GM18951 (cell line): ENCODE measurements at regions not wholly inside any gene's neighbourhood (a gene's known extent, or its start where the extent isn't known, plus 50 kb on each side); places are given as distances from the start of the nearest gene placed in this dataset.

Source experiments
- POLR2A ChIP-seq: IDR thresholded peaks from 4 replicates; pipeline ENCODE4 v1.6.1; 2011; ENCODE audit warnings: mild to moderate bottlenecking; ENCODE audit not compliant: insufficient read length, insufficient read depth; ENCODE audit errors: extremely low read depth
- in situ Hi-C: fragments of 300-500 bp; cut with MboI; formaldehyde crosslinking; loops from one replicate; pipeline ENCODE4 v1.12.0; 2022; ENCODE audit warnings: low sequenced_read_pairs, mixed read lengths, inconsistent platforms; ENCODE audit not compliant: unreplicated experiment

DNA sequence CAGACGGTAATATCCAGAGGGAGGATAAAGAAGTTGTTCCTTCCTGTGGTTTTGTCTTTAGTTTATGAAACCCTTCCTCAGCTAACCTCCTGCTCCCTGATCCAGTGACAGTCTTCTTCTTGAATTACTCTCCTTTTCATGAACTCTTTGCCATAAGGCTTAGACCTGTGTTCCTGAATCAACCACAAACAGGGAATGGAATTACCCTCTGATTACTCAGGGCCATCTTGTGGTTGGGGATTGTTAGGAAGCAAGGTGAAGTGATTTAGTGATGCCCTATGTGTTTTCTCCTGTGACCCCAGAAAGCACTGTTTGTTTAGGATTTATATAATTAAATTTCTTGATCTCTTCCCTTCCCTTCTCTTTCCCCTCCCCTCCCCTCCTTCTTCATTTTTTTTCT, 409.1 kb downstream of the TAF11L14 start:
- no peak for TF ChIP-seq POLR2A
- in situ Hi-C loops = no loop called here

DNA sequence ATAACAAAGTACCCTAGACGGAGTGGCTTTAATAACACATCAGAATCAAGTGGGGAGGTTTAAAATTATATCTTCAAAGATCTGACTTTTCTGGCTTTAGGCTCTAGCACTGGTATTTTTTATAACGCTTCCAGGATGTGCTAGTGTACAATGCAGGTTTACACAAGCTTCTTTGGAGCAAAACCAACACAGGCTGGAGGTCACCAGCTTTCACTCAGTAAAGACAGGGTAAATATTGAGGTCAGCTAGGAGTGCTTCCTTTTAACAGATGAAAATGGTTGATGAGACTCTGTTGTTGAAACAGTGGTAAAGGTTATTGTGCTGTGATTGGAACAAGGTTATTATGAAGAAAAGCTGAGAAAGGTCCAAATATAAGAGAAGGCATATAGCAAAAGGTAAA, 414.2 kb downstream of the TAF11L14 start:
- TF ChIP-seq POLR2A = no peak
- in situ Hi-C loops = no loop called here

DNA sequence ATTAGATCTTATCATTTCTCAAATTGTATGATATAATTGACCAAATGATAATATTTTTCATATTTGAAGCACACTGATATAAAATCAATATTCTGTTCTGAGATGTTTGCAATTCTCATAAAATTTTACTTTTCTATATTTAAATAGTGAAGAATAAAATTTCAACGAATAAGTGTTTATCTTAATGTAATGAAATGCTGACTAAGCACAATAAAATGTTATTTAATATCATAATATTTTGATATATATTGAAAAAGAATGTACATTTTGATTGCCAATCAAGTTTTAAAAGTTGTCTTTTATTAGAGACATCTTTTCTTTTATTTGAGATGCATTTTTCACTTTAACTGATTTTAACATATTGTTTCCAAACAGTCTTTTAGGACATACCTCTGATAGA, 416.1 kb downstream of the TAF11L14 start:
- in situ Hi-C loops = no loop called here
- no peak for TF ChIP-seq POLR2A

DNA sequence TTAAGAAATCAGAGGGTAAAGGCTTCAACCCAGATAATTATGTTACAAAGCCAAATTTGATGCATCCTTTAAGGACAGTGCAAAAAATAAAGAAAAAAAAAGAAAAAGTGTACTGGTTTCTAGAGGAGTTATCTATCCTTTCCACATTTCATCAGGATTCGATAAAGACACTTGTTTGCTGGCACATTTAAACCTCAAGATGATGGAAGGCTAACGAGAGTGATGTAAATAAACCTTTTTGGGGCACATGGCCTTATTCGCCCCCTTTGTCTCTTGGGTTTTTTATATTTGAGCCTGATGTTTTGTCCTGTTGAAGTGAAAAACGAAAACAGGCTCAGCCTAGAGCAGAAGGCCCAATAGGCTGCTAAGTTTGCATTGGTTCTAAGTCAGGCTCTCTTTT, 416.5 kb downstream of the TAF11L14 start:
- TF ChIP-seq POLR2A = no peak

DNA sequence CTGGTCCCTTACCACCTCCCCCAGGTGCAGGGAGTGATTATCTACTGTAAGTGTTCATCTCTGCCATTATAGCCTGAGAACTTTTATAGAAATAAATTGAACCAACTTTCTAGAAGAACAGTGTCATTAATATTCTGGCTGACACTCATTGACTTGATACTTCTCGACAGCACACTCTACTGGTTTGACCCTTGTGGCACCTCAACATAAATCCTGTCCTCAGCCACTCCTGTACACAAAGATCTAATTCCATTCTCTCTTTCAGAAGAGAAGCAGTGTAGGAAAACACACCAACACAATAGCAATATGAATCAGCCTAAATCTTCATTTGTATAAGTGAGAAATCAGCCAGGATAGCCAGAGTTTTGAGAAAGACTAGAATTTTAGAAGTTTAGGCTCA, 417.7 kb downstream of the TAF11L14 start:
- no peak for TF ChIP-seq POLR2A
- in situ Hi-C loops = no loop called here

More for the DNA sequence above, 416.5 kb downstream of the TAF11L14 start:
- in situ Hi-C loops = no loop called here

DNA sequence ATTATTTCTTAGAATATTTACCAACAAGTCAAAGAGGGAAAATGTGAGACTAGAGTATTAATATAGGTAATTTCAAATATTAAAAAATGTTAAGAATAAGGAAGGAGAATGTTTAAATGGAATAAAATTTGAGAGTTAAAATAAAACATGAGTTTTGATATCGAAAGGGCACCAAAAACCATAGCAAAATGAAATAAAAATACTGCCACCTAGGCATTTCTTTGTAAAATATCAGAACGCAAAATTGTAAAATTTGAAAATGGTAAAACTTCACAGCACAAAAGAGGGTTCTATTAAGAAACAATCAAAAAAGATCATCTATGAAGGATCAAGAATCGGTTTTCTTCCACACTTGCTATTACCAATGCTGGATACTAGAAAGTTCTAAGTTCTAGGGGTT, 418.3 kb downstream of the TAF11L14 start:
- TF ChIP-seq POLR2A = no peak
- in situ Hi-C loops = no loop called here

DNA sequence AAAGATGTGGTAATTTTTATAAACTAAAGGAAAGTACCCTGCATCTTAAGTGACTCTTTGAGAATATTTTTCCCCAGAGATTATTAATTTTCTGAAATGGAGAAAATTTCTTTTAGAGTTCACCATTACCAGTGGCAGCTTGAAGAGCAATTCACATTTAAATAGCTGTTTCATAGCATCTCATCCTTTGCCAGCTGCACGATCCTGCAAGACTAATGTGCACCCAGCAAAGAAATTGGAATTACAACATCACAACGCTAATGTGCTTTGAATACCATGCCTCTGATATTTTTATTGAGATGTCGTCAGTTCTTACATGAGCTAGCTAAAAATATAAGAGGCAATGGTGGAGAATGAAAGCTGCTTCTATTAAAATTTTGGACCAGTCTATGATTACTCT, 423.5 kb downstream of the TAF11L14 start:
- TF ChIP-seq POLR2A = no peak
- in situ Hi-C loops = no loop called here

DNA sequence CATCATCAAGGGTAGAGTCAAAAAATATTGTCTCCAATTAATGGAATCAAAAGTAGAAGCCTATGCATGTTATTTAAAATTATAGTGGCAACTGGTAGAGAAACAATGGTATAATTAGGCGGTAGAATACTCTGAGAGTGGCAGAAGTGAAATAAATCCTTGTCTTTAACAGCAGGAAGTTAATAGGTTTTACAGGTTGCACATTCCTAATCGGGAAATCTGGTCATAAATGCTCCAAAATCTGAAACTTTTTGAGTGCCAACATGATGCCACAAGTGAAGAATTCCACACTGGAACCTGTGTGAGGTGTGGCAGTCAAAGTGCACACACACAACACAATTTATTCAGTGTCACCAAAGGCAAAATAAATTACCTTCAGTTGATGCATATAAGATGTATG, 433.4 kb downstream of the TAF11L14 start:
- in situ Hi-C loops = no loop called here
- no peak for TF ChIP-seq POLR2A

DNA sequence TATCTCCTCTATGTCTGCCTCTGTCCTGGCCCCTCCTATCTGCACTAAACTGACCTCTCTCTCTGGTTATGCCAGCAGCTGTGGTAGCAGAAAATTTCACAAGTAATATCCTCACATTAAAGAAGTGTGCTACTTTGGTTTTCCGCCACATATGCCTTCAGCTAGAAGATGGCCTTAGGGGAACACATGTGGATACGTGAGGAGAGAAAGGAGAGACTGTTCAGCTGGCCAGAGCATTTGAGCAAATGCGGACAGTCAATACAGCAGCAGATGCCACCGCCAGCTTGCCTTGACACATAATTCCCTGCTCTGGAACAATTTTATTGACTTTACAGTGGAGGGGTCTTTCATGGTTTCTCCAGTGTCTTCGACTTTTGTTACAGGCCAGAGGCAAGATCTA, 434.6 kb downstream of the TAF11L14 start:
- in situ Hi-C loops = no loop called here
- no peak for TF ChIP-seq POLR2A

DNA sequence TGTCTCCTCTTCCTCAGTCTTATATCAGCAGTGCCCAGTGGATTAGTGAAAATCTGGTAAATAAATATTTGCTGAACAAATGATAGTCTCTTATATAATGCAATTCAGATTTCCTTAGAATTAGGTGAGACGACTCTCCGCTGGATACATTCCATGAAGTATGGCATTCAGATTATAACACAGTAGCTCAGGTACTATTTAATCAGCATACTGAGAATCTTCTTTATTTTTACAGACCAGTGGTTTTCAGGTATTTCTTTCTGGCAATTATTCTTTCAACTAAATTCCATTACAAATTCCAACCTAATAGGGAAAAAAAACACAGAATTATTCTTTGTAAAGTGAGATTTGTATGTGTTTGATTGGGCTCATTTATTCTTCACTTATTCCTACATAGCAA, 435.5 kb downstream of the TAF11L14 start:
- TF ChIP-seq POLR2A = no peak
- in situ Hi-C loops = no loop called here

DNA sequence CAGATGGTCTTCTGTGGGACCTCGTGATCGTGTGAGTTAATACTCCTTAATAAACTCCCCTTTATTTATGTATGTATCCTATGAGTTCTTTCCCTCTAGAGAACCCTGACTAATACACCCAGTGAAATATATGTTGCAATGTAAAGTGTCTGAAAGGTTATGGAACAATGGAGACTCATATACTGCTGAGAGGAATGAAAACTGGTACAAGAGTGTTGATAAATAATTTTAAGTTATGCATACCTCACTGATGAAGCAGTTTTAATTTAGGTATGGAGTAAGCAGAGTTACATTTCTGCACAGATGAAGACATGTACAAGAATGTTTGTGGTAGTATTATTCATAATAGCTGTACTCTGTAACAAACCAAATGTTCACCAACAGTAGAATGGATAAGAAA, 438.3 kb downstream of the TAF11L14 start:
- TF ChIP-seq POLR2A = no peak
- in situ Hi-C loops = no loop called here

DNA sequence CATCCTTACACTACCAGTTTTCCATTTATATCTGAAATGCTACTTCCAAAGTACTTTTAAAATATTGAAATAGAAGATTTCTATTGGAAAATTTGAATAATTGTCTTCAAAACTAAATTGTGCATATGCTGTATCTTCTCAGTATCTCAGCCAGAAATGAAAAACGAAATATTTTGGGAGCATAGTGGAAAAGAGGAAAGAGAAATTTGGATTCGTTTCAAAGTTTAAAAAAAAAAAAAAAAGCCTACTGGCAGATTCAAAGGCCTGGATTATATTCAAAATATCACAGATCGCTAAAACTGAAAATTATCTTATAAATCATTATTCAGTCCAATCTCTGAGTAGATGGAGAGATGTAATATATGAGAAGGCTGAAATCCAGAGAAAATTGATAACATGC, 440.7 kb downstream of the TAF11L14 start:
- TF ChIP-seq POLR2A = no peak
- in situ Hi-C loops = no loop called here

DNA sequence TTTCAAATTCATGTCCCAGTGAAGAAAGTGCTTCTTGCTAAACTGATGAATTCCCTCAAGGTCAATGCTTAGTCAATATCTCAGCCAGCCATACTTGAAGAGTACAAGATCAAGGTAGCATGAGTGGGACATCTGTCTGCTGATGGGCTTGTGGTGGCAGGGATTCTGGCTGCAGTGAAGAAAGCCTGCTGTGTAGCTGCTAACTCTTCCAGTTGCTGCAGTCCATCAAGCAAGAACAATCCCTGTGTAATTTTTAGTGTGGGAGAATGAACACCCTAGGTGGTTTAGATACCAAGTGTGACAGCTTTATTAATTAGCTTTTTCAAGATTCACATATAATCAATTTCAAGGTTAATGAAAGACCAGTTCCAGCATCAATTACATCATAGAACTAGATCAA, 443.9 kb downstream of the TAF11L14 start:
- in situ Hi-C loops = no loop called here
- TF ChIP-seq POLR2A = no peak

DNA sequence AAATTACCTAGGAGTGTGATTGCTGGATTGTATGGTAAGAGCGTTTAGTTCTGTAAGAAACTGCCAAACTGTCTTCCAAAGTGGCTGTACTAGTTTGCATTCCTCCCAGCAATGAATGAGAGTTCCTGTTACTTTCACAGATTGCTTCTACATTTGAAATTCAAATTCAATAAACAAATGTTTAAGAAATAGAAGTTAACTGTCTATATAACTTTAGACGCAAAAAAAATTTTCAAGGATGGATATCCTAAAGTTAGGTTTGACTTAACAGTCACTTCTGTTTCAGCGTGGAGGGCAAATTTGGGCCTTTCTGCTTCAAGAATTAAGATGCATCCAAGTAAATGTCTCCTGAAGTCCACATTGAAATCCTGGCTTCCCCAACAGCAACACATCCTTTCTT, 445.6 kb downstream of the TAF11L14 start:
- no peak for TF ChIP-seq POLR2A
- in situ Hi-C loops = no loop called here

DNA sequence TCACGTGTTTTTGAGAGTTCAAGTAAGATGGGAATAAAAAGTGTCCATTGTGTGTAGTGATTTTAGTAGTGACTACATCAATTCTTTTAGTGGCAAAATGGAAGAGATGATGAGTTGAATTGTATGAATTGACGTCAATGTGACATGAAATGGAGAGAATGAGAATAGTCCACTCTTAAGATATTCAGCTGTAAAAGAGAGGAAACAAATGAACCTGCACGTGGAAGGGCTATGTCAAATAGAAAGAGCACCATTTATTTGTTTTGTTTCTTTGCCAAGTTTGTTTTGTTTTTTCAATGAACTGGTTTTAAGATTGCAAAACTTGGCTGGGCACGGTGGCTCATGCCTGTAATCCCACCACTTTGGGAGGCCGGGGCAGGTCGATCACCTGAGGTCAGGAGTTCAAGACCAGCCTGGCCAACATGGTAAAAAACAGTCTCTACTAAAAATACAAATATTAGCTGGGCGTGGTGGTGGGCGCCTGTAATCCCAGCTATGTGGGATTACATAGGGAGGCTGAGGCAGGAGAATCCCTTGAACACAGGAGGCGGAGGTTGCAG, 453.8 kb downstream of the TAF11L14 start:
- no peak for TF ChIP-seq POLR2A
- in situ Hi-C loops = no loop called here

DNA sequence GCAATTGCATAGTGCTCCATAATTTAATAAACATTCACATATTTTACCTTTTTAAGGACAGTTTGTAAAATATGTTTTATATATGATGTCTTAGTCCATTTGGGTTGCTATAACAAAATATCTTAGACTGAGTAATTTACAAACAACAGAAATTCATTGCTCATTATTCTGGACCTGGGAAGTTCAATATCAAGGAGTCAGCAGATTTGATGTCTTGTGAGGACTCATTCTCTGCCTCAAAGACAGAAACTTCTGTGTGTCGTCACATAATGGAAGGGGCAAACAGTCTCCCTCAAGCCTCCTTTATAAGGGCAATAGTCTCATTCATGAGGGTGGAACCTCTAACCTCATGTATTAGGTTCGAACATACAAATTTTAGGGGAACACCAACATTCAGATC, 455.9 kb downstream of the TAF11L14 start:
- TF ChIP-seq POLR2A = no peak
- in situ Hi-C loops = no loop called here

DNA sequence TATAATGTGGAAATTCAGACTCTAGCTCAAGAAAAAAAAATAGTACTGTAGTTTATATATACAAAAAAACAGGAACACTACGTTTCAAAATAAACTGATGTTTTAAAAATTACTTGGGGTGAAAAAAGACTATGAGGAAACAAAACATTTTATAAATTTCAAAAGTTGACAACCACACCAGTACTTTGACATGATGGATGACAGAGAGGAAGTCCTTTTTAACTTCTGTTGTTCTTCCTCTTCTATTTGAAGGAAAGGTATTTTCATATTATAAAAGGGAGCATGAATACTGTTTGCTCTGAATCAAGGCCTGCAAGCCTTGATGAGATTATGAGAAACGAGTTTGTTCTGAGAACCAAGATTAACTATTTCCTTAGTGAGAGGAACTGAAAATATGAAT, 456.9 kb downstream of the TAF11L14 start:
- in situ Hi-C loops = no loop called here
- no peak for TF ChIP-seq POLR2A
